SKM-1 (cell line): ENCODE measurements at regions not wholly inside any gene's neighbourhood (a gene's known extent, or its start where the extent isn't known, plus 50 kb on each side); places are given as distances from the start of the nearest gene placed in this dataset.

Source experiments
- DNase-seq: peaks from one replicate; lab custom pipeline; 2025; ENCODE audit not compliant: unreplicated experiment; lab: John Stamatoyannopoulos, UW

GRCh38 chr9:86545090-86545489, 190.9 kb upstream of the TUT7 start:
- DNase-seq = no peak

GRCh38 chr9:86541014-86541570, 186.9 kb upstream of the TUT7 start:
- DNase-seq = no peak

GRCh38 chr9:86535406-86535915, 181.3 kb upstream of the TUT7 start:
- DNase-seq = no peak

DNA sequence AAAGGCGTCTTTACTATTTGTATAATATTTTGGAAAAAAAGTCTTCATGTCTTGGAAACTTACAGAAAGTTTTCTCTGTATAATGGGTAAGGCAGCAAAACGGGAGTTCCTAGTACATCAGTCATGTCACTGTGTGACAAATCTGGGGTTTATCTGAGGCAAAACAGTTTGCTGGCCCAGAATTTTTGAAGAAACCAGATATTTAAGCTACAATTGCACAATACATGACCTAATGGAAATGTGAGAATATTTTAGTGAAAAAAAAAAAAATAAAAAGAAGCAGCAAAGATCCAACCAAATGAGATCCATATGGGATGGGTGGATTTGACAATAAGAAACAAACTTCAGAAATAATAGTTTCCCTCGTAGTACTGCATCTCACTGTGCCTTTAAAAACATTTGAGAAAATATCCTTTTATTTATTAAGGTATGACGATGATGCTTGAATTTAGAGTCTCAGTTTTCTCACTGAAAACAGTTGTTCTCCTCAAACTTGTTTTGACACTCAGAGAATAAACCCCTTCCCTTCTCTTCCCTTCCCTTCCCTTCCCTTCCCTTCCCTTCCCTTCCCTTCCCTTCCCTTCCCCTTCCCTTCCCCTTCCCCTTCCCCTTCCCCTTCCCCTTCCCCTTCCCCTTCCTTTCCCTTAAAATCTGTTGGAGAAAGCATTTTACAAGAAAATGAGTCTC, 180.5 kb upstream of the TUT7 start:
- no peak for DNase-seq

DNA sequence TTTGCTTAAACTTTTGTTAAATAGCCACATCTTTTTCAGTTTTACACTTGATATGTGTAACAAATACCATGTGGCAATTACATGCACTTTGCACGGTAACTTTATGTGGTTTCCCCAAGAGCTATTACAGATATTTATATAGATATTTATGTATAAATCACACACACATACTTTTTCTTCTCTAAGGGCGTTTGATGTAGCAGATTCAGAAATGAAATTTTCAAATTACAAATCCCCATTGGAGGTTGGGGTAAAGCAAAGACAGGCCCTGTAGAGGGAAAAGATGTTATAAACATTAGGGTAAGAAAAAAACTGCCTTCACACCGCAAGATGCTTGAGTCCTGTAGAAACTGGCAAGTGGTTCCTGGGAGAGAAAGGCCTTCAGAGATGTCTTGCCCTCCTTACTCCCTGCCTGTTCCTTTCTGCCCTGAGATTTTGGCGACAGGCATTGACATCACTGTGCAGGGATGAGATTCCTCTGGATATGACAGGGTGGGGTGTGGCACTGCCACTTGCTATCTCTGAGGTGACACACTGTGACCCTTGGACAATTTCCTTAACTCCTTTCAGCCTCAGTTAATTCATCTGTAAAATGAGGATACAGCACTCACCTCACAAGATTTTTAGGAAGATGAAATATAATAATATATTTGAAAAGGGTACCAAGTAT, 177.9 kb upstream of the TUT7 start:
- DNase-seq = no peak

DNA sequence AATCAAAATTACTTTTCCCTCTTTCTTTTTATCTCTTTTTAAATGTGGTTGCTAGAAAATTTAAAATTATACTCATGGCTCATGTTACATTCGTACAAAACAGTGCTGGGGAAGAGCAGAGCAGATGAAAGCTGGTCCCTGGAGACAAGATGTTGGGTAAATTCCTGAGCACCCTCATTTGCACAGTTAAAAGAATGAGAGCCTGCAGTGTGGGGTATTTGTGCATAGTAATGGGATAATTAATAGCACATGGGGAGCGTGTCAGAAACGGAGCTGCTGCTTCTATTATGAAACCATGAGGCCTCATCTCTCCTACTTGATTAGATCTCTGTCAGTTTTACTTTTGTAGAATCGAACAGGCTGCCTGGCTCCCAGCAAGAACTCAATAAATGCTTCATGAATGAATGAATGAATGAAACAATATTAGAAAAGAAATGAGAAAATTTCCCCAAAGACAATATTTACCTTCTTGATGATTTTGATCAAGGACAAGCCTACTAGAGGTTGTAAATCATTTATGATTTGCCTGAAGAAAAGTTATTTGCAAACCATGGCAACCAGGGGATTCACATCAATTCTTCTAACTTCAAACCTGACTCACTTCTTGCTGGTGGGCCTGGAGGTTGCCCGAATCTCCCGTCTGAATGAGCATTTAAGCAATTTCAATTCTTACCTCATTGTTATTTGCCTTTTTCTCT, 177.2 kb upstream of the TUT7 start:
- DNase-seq = no peak

GRCh38 chr9:86529496-86530275, 175.5 kb upstream of the TUT7 start:
- DNase-seq = no peak

GRCh38 chr9:86526021-86526420, 171.8 kb upstream of the TUT7 start:
- no peak for DNase-seq

DNA sequence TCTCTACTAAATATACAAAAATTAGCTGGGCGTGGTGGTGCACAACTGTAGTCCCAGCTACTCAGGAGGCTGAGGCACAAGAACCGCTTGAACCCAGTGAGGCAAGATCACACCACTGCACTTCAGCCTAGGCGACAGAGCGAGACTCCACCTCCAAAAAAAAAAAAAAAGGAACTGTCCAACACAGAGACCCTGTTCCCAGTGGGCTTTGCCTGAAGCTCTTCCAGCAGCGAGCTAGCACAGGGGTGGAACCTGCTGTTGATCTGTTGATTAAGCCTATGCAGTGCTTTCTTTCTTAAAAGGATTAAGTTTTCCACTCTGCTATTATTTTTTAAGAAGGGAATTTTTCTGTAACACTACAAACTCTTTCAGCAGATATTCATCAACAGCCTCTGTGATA, 171.0 kb upstream of the TUT7 start:
- DNase-seq = no peak

DNA sequence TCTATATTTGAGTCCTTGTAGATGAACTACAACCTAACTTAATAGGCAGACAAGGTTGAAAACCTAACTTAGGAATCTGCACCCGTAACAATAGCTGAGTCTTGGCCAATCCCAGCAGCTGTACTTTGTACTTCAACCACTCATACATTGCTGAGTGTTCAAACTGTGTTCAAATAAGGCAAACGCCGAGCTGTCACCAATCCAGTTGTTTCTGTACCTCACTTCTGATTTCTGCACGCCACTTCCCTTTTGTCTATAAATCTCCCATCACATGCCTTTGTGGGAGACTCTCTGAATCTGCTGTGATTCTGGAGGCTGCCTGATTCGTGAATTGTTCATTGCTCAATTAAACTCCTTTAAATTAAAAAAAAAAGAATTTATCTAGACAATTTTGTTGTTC, 167.8 kb upstream of the TUT7 start:
- DNase-seq = no peak

DNA sequence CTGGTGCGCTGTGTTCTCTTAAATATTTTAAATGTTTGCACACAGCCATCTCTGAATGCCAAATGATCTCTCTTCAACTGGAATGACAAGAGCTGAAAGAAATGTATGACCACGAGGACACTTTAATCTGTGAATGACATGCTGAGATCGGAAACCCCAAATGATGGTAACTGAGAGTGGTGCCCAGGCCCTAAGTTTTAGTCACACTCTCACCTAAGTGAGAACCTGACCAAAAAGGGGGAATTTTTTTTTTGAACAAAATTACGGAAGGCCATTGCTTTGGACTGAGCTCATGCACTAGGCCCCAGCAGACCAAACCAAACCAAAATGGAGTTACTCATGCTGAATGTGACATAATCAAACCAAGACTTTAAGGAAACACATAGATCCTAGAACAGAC, 167.1 kb upstream of the TUT7 start:
- no peak for DNase-seq

GRCh38 chr9:86519066-86519615, 164.9 kb upstream of the TUT7 start:
- DNase-seq = no peak

- DNase-seq = no peak
Measured at GRCh38 chr9:86517475-86517874, 163.3 kb upstream of the TUT7 start.

DNA sequence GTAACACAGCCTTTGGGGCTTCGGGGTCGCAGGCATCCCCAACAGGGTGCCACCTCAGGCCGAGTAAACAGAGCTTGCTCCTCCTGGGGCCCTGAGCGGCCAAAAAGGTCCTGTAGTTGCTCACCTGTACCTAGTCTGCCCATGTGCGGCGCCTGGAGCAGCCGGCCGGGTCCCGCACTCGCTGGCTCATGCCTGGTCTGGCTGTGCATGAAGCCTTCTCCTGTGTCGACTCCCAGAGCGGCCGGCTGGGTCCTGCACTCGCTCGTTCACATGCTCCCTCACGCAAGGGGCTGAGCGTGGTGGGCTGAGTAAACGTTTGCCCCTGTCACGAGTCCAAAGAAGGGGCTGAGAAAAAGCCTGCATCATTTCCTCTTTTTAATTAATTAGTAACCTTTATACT, 162.4 kb upstream of the TUT7 start:
- no peak for DNase-seq

DNA sequence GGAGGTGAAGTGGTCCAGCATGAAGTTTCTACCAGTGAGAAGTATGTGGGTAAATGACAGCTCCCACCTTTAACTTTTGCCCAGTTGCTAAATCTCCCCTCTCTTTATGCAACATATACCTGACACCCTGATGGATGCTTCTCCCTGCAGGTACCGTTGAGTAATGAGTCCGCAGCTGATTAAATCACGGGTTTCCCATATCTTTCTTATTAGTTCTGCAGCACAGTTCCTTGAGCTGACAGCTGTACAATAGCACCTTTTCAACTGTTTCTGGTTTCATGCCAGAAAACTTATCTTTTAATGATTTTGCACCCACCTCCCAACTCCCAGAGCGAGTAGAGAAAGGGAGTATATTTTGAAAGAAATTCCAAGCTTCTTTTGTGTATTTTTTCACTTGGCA, 161.0 kb upstream of the TUT7 start:
- no peak for DNase-seq

DNA sequence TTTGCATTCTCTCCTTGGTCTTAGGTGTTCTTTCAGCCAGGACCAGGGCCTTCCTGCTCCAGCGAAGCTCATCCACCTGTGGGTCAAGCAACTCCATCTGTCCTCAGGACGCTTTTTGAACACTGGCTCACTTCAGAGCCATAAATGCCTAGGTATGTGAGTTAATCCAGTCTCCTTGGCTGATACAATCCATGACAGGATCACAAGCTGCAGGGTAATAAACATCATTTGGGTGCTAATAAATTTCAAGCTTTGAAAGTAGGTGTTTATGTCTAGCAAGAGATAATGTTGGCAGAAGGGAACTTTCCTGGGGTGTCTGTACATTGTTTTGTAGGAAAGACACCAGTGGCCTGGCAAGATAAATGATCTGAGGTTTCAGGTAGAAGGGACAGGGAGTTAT, 159.2 kb upstream of the TUT7 start:
- no peak for DNase-seq

DNA sequence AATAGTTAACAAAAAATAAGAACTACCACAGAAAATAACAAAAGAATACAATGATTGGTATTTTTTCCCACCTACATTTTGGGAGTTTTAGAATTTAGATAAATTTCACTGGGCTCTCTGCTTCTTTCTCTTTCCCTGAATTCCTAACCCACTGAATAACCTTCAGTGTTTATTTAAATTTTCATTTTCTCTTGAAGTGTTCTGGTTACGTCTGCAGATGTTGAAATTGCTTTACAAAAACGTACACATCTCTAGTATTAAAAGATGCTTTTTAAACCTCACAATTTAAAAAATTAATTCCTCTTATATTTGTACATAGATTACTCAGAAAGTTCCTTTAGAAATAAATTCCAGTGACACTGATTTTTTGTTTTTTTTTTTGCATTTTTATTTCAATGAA, 158.7 kb upstream of the TUT7 start:
- DNase-seq = no peak

- no peak for DNase-seq
Measured at GRCh38 chr9:86511614-86512360, 157.6 kb upstream of the TUT7 start.

DNA sequence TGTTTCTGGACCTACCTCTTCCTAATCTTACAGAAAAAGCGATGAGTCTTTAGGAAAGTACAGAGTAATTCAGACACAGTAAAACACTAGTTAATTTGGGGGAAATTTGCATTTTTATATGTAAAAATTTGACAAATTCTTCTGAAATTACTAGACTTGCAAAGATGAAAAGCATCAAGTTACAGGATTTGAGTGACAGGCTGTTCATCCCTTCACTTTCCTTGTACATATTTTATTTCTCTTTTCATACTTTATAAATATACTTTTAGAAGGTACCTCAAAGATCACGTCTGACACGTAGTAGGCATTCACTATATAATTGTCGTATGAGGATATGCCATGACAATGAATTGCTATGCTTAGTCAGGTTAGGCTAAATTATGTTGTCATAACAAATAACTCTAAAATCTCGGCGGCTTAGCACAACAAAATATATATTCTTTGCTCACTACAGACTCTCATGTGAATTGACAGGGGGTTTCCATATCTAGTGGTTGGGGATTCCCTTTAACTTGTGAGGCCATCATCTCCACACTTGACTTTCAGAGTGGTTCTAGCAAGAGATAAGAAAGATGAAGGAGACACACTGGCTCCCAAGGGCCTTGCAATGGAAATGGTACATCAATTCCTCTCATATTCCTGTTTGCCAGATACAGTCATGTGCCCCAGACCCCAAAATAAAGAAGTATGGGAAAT, 154.1 kb upstream of the TUT7 start:
- no peak for DNase-seq
